ENCODE measurements at regions not wholly inside any gene's neighbourhood (a gene's known extent, or its start where the extent isn't known, plus 50 kb on each side); places are given as distances from the start of the nearest gene placed in this dataset.

- TF ChIP-seq CTCF (conservative IDR thresholded peaks at IDR 0.05): no peak
- H3K27ac ChIP-seq: peak overlapping the region; percentile 26; the same call in 1 of the 2 replicates
These were observed 888.4 kb downstream of the TSN start for GRCh38 chr2:122643725-122644329.

GRCh38 chr2:122651236-122651635, 895.8 kb downstream of the TSN start:
- no peak overlapping the region for H3K27ac ChIP-seq
- no peak for TF ChIP-seq CTCF (conservative IDR thresholded peaks at IDR 0.05)

- no peak for TF ChIP-seq CTCF (conservative IDR thresholded peaks at IDR 0.05)
- no peak overlapping the region for H3K27ac ChIP-seq
These were observed 896.3 kb downstream of the TSN start for GRCh38 chr2:122651780-122652179.

DNA sequence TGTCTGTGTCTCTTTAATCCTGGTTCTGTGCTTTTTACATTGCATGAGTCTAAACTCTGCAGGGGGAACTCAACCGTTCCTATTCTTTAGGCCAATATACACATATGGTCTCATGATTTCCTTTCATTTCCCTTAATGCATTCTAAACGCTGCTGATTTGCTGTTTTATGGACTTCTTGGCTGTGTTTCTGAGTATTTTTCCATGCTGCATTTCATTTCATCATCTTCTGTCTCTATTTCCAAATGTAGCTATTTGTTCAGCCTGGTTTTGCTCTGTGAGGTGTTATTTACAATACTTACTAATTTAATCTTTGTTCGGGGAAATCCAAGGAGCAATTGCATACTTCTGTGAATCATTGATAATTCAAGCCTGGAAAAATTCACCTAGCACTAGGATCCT, 897.2 kb downstream of the TSN start:
- TF ChIP-seq CTCF (conservative IDR thresholded peaks at IDR 0.05): no peak
- H3K27ac ChIP-seq: no peak overlapping the region

- H3K27ac ChIP-seq: no peak overlapping the region
- TF ChIP-seq CTCF (conservative IDR thresholded peaks at IDR 0.05): no peak
These were observed 901.0 kb downstream of the TSN start for GRCh38 chr2:122656403-122656802.

GRCh38 chr2:122660786-122661634, 905.6 kb downstream of the TSN start:
- H3K27ac ChIP-seq: no peak overlapping the region

More at GRCh38 chr2:122660786-122661634, 905.6 kb downstream of the TSN start:
- TF ChIP-seq CTCF (conservative IDR thresholded peaks at IDR 0.05): peak; percentile 44; the same call in 1 of the 2 replicates

Measured in VCaP (cell line).